Duodenal mucosa (tissue), 2 donors: ENCODE measurements at regions not wholly inside any gene's neighbourhood (a gene's known extent, or its start where the extent isn't known, plus 50 kb on each side); places are given as distances from the start of the nearest gene placed in this dataset.

ENCODE experiments used
- H3K27ac ChIP-seq: one replicate; pipeline ENCODE4 v1.7.0; 2013; ENCODE audit warnings: low read depth, low read length
- H3K27me3 ChIP-seq, 2 donors: one replicate each; pipeline ENCODE4 v1.7.0; 2013; ENCODE audit warnings: low read length in 2 of 2, control low read depth in 1 of 2; ENCODE audit not compliant: insufficient read depth in 2 of 2, control insufficient read depth in 1 of 2
- H3K36me3 ChIP-seq, 2 donors: one replicate each; pipeline ENCODE4 v1.7.0; 2013; ENCODE audit warnings: low read length in 2 of 2, control low read depth in 1 of 2; ENCODE audit not compliant: insufficient read depth in 2 of 2, control insufficient read depth in 1 of 2
- H3K4me1 ChIP-seq, 2 donors: one replicate each; pipeline ENCODE4 v1.7.0; 2013; ENCODE audit warnings: low read length in 2 of 2, control low read depth in 1 of 2; ENCODE audit not compliant: insufficient read depth in 2 of 2, control insufficient read depth in 1 of 2
- H3K4me3 ChIP-seq, 2 donors: one replicate each; pipeline ENCODE4 v1.7.0; 2013; ENCODE audit warnings: low read length in 2 of 2, low read depth in 1 of 2
- H3K9ac ChIP-seq, 2 donors: one replicate each; pipeline ENCODE4 v1.7.0; 2013; ENCODE audit warnings: low read length in 2 of 2, low read depth in 1 of 2
- H3K9me3 ChIP-seq, 2 donors: one replicate each; pipeline ENCODE4 v1.7.0; 2013; ENCODE audit warnings: low read length in 2 of 2, control low read depth in 1 of 2; ENCODE audit not compliant: control insufficient read depth in 1 of 2

- Histone ChIP-seq H3K27ac (no peak overlapping the region), H3K36me3 (no peaks in the 10 kb centered on the region), H3K4me1 (no peaks in the 10 kb centered on the region), H3K9me3 (no peaks in the 10 kb centered on the region), H3K27me3 (no peaks in the 10 kb centered on the region), H3K9ac (no peak overlapping the region), H3K4me3 (no peak overlapping the region)
These were observed 199.1 kb upstream of the KCND3 start for GRCh38 chr1:112188611-112189010.

GRCh38 chr1:112196008-112196588, 199.9 kb upstream of the CTTNBP2NL start:
- no peak overlapping the region for H3K27ac ChIP-seq
- H3K9ac ChIP-seq: no peak overlapping the region

GRCh38 chr1:112196731-112197130, 199.3 kb upstream of the CTTNBP2NL start:
- no peak overlapping the region for H3K4me3 ChIP-seq
- no peaks in the 10 kb centered on the region for H3K27me3 ChIP-seq
- H3K27ac ChIP-seq: no peak overlapping the region
- no peak overlapping the region for H3K9ac ChIP-seq
- H3K9me3 ChIP-seq: no peaks in the 10 kb centered on the region
- H3K4me1 ChIP-seq: no peaks in the 10 kb centered on the region
- no peaks in the 10 kb centered on the region for H3K36me3 ChIP-seq

More at GRCh38 chr1:112196008-112196588, 199.9 kb upstream of the CTTNBP2NL start:
- H3K9me3 ChIP-seq: no peaks in the 10 kb centered on the region
- H3K4me1 ChIP-seq: no peaks in the 10 kb centered on the region
- no peak overlapping the region for H3K4me3 ChIP-seq
- no peaks in the 10 kb centered on the region for H3K27me3 ChIP-seq
- H3K36me3 ChIP-seq: no peaks in the 10 kb centered on the region

GRCh38 chr1:112209493-112209892, 186.5 kb upstream of the CTTNBP2NL start:
- H3K9me3 ChIP-seq: peaks cover 0 to 2% of the 10 kb centered on the region in 2 donors
- no peaks in the 10 kb centered on the region for H3K4me1 ChIP-seq
- H3K27ac ChIP-seq: no peak overlapping the region
- H3K36me3 ChIP-seq: no peaks in the 10 kb centered on the region
- no peak overlapping the region for H3K9ac ChIP-seq
- no peak overlapping the region for H3K4me3 ChIP-seq
- H3K27me3 ChIP-seq: no peaks in the 10 kb centered on the region

- Histone ChIP-seq H3K27ac (no peak overlapping the region), H3K27me3 (no peaks in the 10 kb centered on the region), H3K4me3 (no peak overlapping the region), H3K36me3 (no peaks in the 10 kb centered on the region), H3K9me3 (no peaks in the 10 kb centered on the region), H3K4me1 (no peaks in the 10 kb centered on the region), H3K9ac (no peak overlapping the region)
These were observed 176.7 kb upstream of the CTTNBP2NL start for GRCh38 chr1:112219267-112219666.

GRCh38 chr1:112230232-112230631, 165.8 kb upstream of the CTTNBP2NL start:
- Histone ChIP-seq H3K27me3 (no peaks in the 10 kb centered on the region), H3K9me3 (peaks cover 0 to 3% of the 10 kb centered on the region in 2 donors), H3K9ac (no peak overlapping the region), H3K4me3 (no peak overlapping the region), H3K36me3 (no peaks in the 10 kb centered on the region), H3K27ac (no peak overlapping the region), H3K4me1 (no peaks in the 10 kb centered on the region)

GRCh38 chr1:112231331-112231730, 164.7 kb upstream of the CTTNBP2NL start:
- H3K4me3 ChIP-seq: no peak overlapping the region
- H3K27me3 ChIP-seq: no peaks in the 10 kb centered on the region
- H3K27ac ChIP-seq: no peak overlapping the region
- peaks cover 0 to 3% of the 10 kb centered on the region in 2 donors for H3K9me3 ChIP-seq
- H3K36me3 ChIP-seq: no peaks in the 10 kb centered on the region
- H3K4me1 ChIP-seq: no peaks in the 10 kb centered on the region
- H3K9ac ChIP-seq: no peak overlapping the region

GRCh38 chr1:112232848-112233247, 163.2 kb upstream of the CTTNBP2NL start:
- no peak overlapping the region for H3K27ac ChIP-seq
- H3K27me3 ChIP-seq: no peaks in the 10 kb centered on the region
- no peak overlapping the region for H3K9ac ChIP-seq
- H3K4me1 ChIP-seq: no peaks in the 10 kb centered on the region
- H3K9me3 ChIP-seq: peaks cover 0 to 3% of the 10 kb centered on the region in 2 donors
- H3K4me3 ChIP-seq: no peak overlapping the region
- no peaks in the 10 kb centered on the region for H3K36me3 ChIP-seq

- no peaks in the 10 kb centered on the region for H3K9me3 ChIP-seq
- no peaks in the 10 kb centered on the region for H3K36me3 ChIP-seq
These were observed 161.3 kb upstream of the CTTNBP2NL start for GRCh38 chr1:112234710-112235109.

GRCh38 chr1:112237983-112238545, 157.9 kb upstream of the CTTNBP2NL start:
- no peaks in the 10 kb centered on the region for H3K27me3 ChIP-seq
- no peak overlapping the region for H3K9ac ChIP-seq
- no peak overlapping the region for H3K4me3 ChIP-seq
- H3K4me1 ChIP-seq: no peaks in the 10 kb centered on the region
- no peaks in the 10 kb centered on the region for H3K36me3 ChIP-seq
- no peak overlapping the region for H3K27ac ChIP-seq
- no peaks in the 10 kb centered on the region for H3K9me3 ChIP-seq

More at GRCh38 chr1:112234710-112235109, 161.3 kb upstream of the CTTNBP2NL start:
- Histone ChIP-seq H3K27ac (no peak overlapping the region), H3K9ac (no peak overlapping the region), H3K27me3 (no peaks in the 10 kb centered on the region), H3K4me1 (no peaks in the 10 kb centered on the region), H3K4me3 (no peak overlapping the region)
